ENCODE measurements at regions not wholly inside any gene's neighbourhood (a gene's known extent, or its start where the extent isn't known, plus 50 kb on each side); places are given as distances from the start of the nearest gene placed in this dataset.

GRCh38 chr6:125604257-125604656 is 145.2 kb upstream of the HEY2 start:
- Mint-ChIP-seq H3K4me3 (no peak overlapping the region), H3K9me3 (ENCODE audit: insufficient read depth) (no peaks in the 10 kb centered on the region), H3K27ac (no peak overlapping the region), H3K4me1 (no peaks in the 10 kb centered on the region), H3K27me3 (peaks cover 5% of the 10 kb centered on the region)
- H2AFZ ChIP-seq (ENCODE audit: insufficient read depth, low read depth, low read length, poor library complexity, severe bottlenecking) = no peak overlapping the region
- no peak overlapping the region for H3K4me3 ChIP-seq (ENCODE audit: control extremely low read depth in 1 of 5, extremely low read depth in 1 of 5, insufficient read depth in 1 of 5, low read depth in 2 of 5, low read length in 4 of 5)
- no peak for DNase-seq
- no peaks in the 10 kb centered on the region for H3K36me3 ChIP-seq (replicated peaks in 1 of 2; ENCODE audit: control extremely low read depth in 1 of 2, control insufficient read depth in 1 of 2, extremely low read depth in 1 of 2, insufficient read depth in 2 of 2, low read length in 1 of 2)
- intact Hi-C loops (cut with micrococcal nuclease) = no loop called here
- peaks cover 0 to 3% (median 0%) of the 10 kb centered on the region in 3 donors for H3K9me3 ChIP-seq (ENCODE audit: control extremely low read depth in 1 of 3, control insufficient read depth in 2 of 3, insufficient read depth in 1 of 3, low read length in 2 of 3)
- no peak overlapping the region for H3K9ac ChIP-seq (ENCODE audit: low read length)
- WGBS (ENCODE audit: insufficient coverage) = no CpG with 5 or more reads among the region's 1 CpG
- ChIA-PET CTCF (no interaction called here), POLR2A (no interaction called here)
- no peak overlapping the region for H3K27ac ChIP-seq (ENCODE audit: low read length in 2 of 2)
- no peaks in the 10 kb centered on the region for H3K4me1 ChIP-seq (ENCODE audit: control insufficient read depth in 2 of 2, insufficient read depth in 2 of 2, low read length in 2 of 2)
- no peaks in the 10 kb centered on the region for H3K79me2 ChIP-seq (ENCODE audit: control insufficient read depth, insufficient read depth, low read length)
- H3K27me3 ChIP-seq (replicated peaks in 1 of 4; ENCODE audit: control extremely low read depth in 1 of 4, control insufficient read depth in 3 of 4, insufficient read depth in 4 of 4, low read length in 3 of 4) = no peaks in the 10 kb centered on the region
- no peak overlapping the region for H3K4me2 ChIP-seq (replicated peaks; ENCODE audit: low read depth, low read length, poor library complexity, severe bottlenecking)
- no peak for TF ChIP-seq CTCF (IDR thresholded peaks at IDR 0.05)
- TF ChIP-seq EZH2 (IDR thresholded peaks at IDR 0.05; ENCODE audit: borderline replicate concordance, insufficient read depth, low read depth, low read length, poor library complexity, severe bottlenecking) = no peak
- no peak for ATAC-seq (ENCODE audit: low read depth)
- no peaks in the 10 kb centered on the region for H4K20me1 ChIP-seq (ENCODE audit: control insufficient read depth, insufficient read depth, low read length, poor library complexity, severe bottlenecking)

GRCh38 chr6:125611573-125612344 is 137.7 kb upstream of the HEY2 start:
- Mint-ChIP-seq H3K9me3 (ENCODE audit: insufficient read depth) (no peaks in the 10 kb centered on the region), H3K27me3 (peaks cover 18% of the 10 kb centered on the region), H3K4me1 (no peaks in the 10 kb centered on the region), H3K4me3 (no peak overlapping the region), H3K27ac (no peak overlapping the region)
- no peak for DNase-seq
- H3K4me3 ChIP-seq (ENCODE audit: control extremely low read depth in 1 of 5, extremely low read depth in 1 of 5, insufficient read depth in 1 of 5, low read depth in 2 of 5, low read length in 4 of 5) = no peak overlapping the region
- no peak overlapping the region for H3K9ac ChIP-seq (ENCODE audit: low read length)
- no peaks in the 10 kb centered on the region for H3K4me1 ChIP-seq (ENCODE audit: control insufficient read depth in 2 of 2, insufficient read depth in 2 of 2, low read length in 2 of 2)
- WGBS (ENCODE audit: insufficient coverage) = 90% methylated on average over 9 of the region's 11 CpGs
- H3K79me2 ChIP-seq (ENCODE audit: control insufficient read depth, insufficient read depth, low read length) = no peaks in the 10 kb centered on the region
- no peaks in the 10 kb centered on the region for H4K20me1 ChIP-seq (ENCODE audit: control insufficient read depth, insufficient read depth, low read length, poor library complexity, severe bottlenecking)
- ChIA-PET POLR2A (no interaction called here), CTCF (no interaction called here)
- no peak for ATAC-seq (ENCODE audit: low read depth)
- no peaks in the 10 kb centered on the region for H3K9me3 ChIP-seq (ENCODE audit: control extremely low read depth in 1 of 3, control insufficient read depth in 2 of 3, insufficient read depth in 1 of 3, low read length in 2 of 3)
- no peak overlapping the region for H2AFZ ChIP-seq (ENCODE audit: insufficient read depth, low read depth, low read length, poor library complexity, severe bottlenecking)
- TF ChIP-seq EZH2 (IDR thresholded peaks at IDR 0.05; ENCODE audit: borderline replicate concordance, insufficient read depth, low read depth, low read length, poor library complexity, severe bottlenecking) (no peak), CTCF (IDR thresholded peaks at IDR 0.05) (no peak)
- H3K36me3 ChIP-seq (replicated peaks in 1 of 2; ENCODE audit: control extremely low read depth in 1 of 2, control insufficient read depth in 1 of 2, extremely low read depth in 1 of 2, insufficient read depth in 2 of 2, low read length in 1 of 2) = no peaks in the 10 kb centered on the region
- H3K27me3 ChIP-seq (replicated peaks in 1 of 4; ENCODE audit: control extremely low read depth in 1 of 4, control insufficient read depth in 3 of 4, insufficient read depth in 4 of 4, low read length in 3 of 4) = peaks cover 0 to 3% (median 0%) of the 10 kb centered on the region in 4 experiments
- H3K27ac ChIP-seq (ENCODE audit: low read length in 2 of 2) = no peak overlapping the region
- intact Hi-C loops (cut with micrococcal nuclease) = no loop called here
- H3K4me2 ChIP-seq (replicated peaks; ENCODE audit: low read depth, low read length, poor library complexity, severe bottlenecking) = no peak overlapping the region
